Left ventricle myocardium superior (tissue), 1 donor: ENCODE measurements at regions not wholly inside any gene's neighbourhood (a gene's known extent, or its start where the extent isn't known, plus 50 kb on each side); places are given as distances from the start of the nearest gene placed in this dataset.

ENCODE experiments used
- ATAC-seq: fragments of 200-7000 bp; cut with Tn5 transposase; one replicate; pipeline ENCODE4 v1.9.1; 2020; ENCODE audit warnings: mild to moderate bottlenecking, moderate library complexity
- DNase-seq: peaks from one replicate; pipeline ENCODE4 v3.0.0-alpha.2; 2020
- intact Hi-C: fragments of 100-400 bp; cut with micrococcal nuclease; formaldehyde crosslinking; loops from one replicate; pipeline ENCODE4 v1.11.0; 2022
- donor health status: DM: no; HTN: yes; CAD: no; lungs with severe emphysema.

- intact Hi-C loops = no loop called here
- DNase-seq = no peak
- ATAC-seq = peak; percentile 68
Measured at GRCh38 chr11:16468735-16469453, 112.5 kb upstream of the SOX6 start.

- DNase-seq (no peak), ATAC-seq (no peak)
- intact Hi-C loops = no loop called here
Measured at GRCh38 chr11:16460508-16460907, 104.2 kb upstream of the SOX6 start.

GRCh38 chr11:16456366-16456765, 100.0 kb upstream of the SOX6 start:
- ATAC-seq (no peak), DNase-seq (no peak)
- intact Hi-C loops = no loop called here

DNA sequence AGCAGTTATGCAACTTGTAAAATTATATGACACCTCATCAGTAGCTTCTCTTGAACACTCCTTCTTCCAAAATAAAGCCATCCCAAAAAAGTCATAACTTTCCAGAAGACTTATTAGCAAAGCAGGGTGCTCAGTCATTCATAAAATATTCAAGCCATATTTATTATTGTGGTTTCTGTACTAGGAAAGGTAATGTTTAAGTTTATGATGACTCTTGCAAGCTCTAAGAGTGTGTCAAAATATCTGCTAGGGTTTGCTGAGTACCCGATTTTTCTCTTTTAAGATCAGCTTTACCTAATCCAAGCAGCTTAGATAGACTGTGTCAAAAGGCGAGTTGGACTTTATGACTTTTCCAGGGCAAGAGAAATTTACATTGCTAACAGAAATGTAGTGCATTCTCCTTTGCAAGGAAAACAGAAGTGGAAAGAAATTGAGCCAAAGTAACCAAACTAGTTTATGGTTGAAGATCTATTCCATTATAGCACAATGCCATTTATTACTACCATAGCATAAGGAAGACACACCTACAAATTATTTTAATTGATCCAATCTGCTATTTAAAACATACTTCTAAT, 98.0 kb upstream of the SOX6 start:
- intact Hi-C loops = no loop called here
- ATAC-seq (no peak), DNase-seq (no peak)

DNA sequence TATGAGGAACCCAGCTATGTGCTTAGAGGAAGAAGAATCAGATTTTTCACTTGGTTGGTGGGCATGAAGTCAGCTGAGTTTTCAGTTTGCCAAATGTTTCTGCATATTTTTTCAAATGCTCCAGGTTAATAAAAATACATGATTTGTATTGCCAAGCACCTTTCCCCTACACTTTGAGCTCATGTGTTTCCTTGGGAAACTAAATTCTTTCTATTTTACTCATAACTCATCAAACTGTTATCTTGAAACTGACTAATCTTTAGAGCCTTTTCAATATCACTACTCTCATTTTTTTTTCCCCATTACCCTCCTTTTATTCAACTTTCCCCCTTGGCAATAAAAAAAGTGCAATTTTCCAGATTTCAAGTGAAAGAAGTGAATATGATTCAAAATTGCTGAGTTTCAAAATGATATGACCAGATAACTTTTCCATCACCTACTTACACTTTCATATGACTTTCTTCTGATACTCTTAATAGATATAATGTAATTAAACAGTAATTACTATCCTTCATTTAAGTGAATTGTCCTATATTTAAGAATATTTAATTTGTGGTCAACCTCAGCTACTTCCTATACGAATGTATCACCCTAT, 91.9 kb upstream of the SOX6 start:
- intact Hi-C loops = no loop called here
- no peak for ATAC-seq
- no peak for DNase-seq

- intact Hi-C loops = no loop called here
- DNase-seq (no peak), ATAC-seq (no peak)
Measured at GRCh38 chr11:16441461-16441860, 85.1 kb upstream of the SOX6 start.

GRCh38 chr11:16440136-16440535, 83.8 kb upstream of the SOX6 start:
- intact Hi-C loops = no loop called here
- ATAC-seq (no peak), DNase-seq (no peak)

DNA sequence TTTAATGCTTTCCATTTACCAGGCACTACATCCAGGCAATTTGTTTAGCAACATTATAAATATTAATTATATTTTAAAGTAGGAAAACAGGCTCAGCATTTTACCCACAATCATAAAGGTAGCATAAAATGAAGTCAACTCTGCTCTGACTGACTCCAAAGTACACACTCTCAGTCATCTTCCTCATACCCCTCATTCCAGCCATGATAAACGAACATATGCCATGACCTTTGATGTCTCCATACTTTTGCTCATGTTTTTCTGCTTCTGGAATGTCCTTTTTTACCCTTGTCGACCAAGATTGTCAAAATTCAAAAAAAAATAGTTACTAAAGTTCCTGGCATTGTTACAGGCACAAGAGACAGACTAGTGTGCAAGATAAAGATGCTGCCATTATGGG, 77.7 kb upstream of the SOX6 start:
- no peak for ATAC-seq
- no peak for DNase-seq
- intact Hi-C loops = no loop called here

DNA sequence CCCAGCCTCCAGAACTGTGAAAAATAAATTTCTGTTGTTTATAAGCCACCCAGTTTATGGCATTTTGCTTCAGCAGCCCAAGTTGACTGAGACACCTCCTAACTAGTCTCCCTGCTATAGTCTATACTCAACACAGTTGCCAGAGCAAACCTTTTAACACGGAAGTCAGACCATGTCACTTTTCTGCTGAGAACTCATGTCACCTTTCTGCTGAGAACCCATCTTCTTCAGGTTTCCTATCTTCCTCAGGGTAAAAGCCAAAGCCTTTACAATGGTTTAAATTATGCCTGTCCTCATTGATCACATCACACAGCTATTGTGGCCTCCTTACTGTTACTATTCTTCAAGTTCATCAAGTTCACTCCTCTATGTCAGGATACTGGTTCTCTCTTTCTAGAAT, 74.3 kb upstream of the SOX6 start:
- ATAC-seq (no peak), DNase-seq (no peak)
- intact Hi-C loops = no loop called here

DNA sequence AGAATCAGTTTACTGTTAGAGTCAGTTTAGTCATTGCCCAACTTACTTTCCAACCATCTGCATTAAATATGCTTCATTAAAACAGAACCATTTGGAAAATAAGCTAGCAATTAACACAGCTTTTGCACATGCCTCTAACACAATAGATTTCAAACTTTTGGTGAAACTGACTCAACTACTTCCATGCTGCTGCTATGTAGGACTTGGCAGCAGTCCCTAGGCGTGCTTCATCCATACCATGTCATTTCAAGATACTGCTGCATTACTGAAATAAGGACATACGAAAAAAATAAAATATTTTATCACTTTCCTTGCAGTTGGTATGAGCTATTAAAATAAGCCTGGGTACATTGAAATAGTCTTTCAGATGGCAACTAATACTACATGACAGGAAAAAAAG, 65.5 kb upstream of the SOX6 start:
- intact Hi-C loops = no loop called here
- DNase-seq (no peak), ATAC-seq (no peak)

- ATAC-seq = no peak
- intact Hi-C loops = no loop called here
- no peak for DNase-seq
Measured at GRCh38 chr11:16418428-16419097, 62.2 kb upstream of the SOX6 start.

DNA sequence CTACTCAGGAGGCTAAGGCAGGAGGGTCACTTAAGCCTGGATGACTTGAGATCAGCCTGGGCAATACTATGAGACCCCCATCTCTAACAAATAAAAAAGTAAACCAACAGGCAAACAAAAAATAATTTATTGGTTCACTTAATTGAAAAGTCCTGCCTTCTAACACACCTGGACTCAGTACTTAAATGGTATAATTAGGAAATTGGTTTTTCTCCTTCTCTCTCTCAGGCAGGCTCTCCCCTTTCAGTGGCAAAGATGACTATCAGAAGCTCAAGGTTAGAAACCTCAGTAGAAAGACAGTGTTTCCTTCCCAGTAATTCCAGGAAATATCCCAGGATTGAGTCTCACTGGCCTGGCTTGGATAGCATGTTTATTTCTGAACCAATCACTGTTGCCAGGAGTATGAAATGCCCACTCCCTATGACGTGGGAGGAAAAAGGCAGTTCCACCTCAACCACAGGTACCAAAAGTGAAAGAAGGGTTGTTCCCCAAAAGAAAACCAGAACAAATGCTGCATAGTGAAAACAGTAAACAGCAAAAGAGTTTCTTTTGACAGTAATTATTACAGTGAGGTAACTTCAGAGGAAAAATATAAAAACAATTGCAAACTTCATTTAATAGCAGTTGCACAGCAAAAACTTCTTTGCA, 56.3 kb upstream of the SOX6 start:
- intact Hi-C loops = no loop called here

DNA sequence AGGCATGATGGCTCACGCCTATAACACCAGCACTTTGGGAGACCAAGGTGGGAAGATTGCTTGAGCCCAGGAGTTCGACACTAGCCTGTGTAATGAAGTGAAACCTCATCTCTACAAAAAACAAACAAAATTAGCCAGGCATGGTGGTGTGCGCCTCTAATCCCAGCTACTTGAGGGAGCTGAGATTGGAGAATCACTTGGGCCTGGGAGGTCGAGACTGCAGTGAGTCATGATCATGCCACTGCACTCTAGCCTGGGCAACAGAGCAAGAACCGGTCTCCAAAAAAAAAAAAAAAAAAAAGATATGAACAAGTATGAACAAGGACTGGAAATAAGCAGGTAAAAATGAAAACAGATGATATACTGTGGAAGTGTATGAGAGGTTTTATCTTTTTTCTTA, 54.1 kb upstream of the SOX6 start:
- peak; percentile 3 for DNase-seq
- peak; percentile 22 for ATAC-seq
- intact Hi-C loops = no loop called here

More for the DNA sequence above, 56.3 kb upstream of the SOX6 start:
- DNase-seq (no peak), ATAC-seq (no peak)

- ATAC-seq (no peak), DNase-seq (no peak)
- intact Hi-C loops = no loop called here
Measured at GRCh38 chr11:16408619-16409018, 52.3 kb upstream of the SOX6 start.

DNA sequence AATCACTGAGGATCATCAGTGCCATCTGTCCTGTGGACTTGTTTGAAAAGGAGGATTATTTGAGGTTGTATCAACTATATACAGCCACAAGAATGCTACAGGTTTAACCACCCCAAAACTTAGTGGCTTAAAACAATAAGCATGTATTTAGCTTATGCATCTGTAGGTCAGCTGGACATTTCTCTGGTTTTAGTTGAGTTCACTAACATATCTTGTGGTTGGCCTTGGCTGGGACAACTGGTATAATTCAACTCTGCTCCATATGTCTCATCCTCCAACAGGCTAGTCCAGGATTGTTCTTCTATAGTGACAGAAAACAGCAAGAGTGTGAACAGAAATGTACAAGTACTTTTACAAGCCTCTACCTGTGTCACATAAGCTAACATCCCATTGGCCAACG, 49.9 kb upstream of the SOX6 start:
- no peak for DNase-seq
- intact Hi-C loops = no loop called here
- no peak for ATAC-seq
